ENCODE measurements at regions not wholly inside any gene's neighbourhood (a gene's known extent, or its start where the extent isn't known, plus 50 kb on each side); places are given as distances from the start of the nearest gene placed in this dataset.
"Not testable (repeated sequence)": the region's sequence is repeated elsewhere in the genome, so short reads cannot be mapped to it uniquely, and the experiment has no call there.

- POLR2A ChIA-PET = no interaction called here
- no peak for TF ChIP-seq CTCF (IDR thresholded peaks at IDR 0.05; ENCODE audit: low read depth, low read length)
- no peak overlapping the region for H3K27ac ChIP-seq (ENCODE audit: low read depth, low read length)
- peaks cover 4% of the 10 kb centered on the region for H3K9me3 ChIP-seq (ENCODE audit: control insufficient read depth, insufficient read depth, low read length)
- no peak for DNase-seq (ENCODE audit: low read depth, low spot score)
- no peaks in the 10 kb centered on the region for H3K27me3 ChIP-seq (ENCODE audit: control insufficient read depth, insufficient read depth, low read length)
- CTCF ChIA-PET = no interaction called here
- H3K4me3 ChIP-seq (ENCODE audit: low read depth, low read length) = no peak overlapping the region
These were observed 109.5 kb upstream of the EEF2KMT start for GRCh38 chr16:5207001-5207523.

- Histone ChIP-seq H3K27me3 (ENCODE audit: control insufficient read depth, insufficient read depth, low read length) (no peaks in the 10 kb centered on the region), H3K27ac (ENCODE audit: low read depth, low read length) (no peak overlapping the region), H3K9me3 (ENCODE audit: control insufficient read depth, insufficient read depth, low read length) (peaks cover 4% of the 10 kb centered on the region), H3K4me3 (ENCODE audit: low read depth, low read length) (no peak overlapping the region)
- POLR2A ChIA-PET = no interaction called here
- CTCF ChIA-PET = no interaction called here
- DNase-seq (ENCODE audit: low read depth, low spot score) = no peak
- no peak for TF ChIP-seq CTCF (IDR thresholded peaks at IDR 0.05; ENCODE audit: low read depth, low read length)
These were observed 108.9 kb upstream of the EEF2KMT start for GRCh38 chr16:5206331-5206990.

- no peak for DNase-seq (ENCODE audit: low read depth, low spot score)
- no peak for TF ChIP-seq CTCF (IDR thresholded peaks at IDR 0.05; ENCODE audit: low read depth, low read length)
- Histone ChIP-seq H3K4me3 (ENCODE audit: low read depth, low read length) (no peak overlapping the region), H3K9me3 (ENCODE audit: control insufficient read depth, insufficient read depth, low read length) (peaks cover 4% of the 10 kb centered on the region; the same call in 1 of the 2 replicates), H3K27ac (ENCODE audit: low read depth, low read length) (no peak overlapping the region), H3K27me3 (ENCODE audit: control insufficient read depth, insufficient read depth, low read length) (no peaks in the 10 kb centered on the region)
- ChIA-PET POLR2A (no interaction called here), CTCF (no interaction called here)
These were observed 107.9 kb upstream of the EEF2KMT start for GRCh38 chr16:5205361-5206040.

GRCh38 chr16:5203675-5204074 lies 106.1 kb upstream of the EEF2KMT start:
- H3K4me3 ChIP-seq (ENCODE audit: low read depth, low read length); POLR2A ChIA-PET; H3K27ac ChIP-seq (ENCODE audit: low read depth, low read length); H3K9me3 ChIP-seq (ENCODE audit: control insufficient read depth, insufficient read depth, low read length); DNase-seq (ENCODE audit: low read depth, low spot score); H3K27me3 ChIP-seq (ENCODE audit: control insufficient read depth, insufficient read depth, low read length); CTCF ChIA-PET: not testable (repeated sequence)

- Histone ChIP-seq H3K27ac (ENCODE audit: low read depth, low read length) (no peak overlapping the region), H3K9me3 (ENCODE audit: control insufficient read depth, insufficient read depth, low read length) (peaks cover 16% of the 10 kb centered on the region), H3K4me3 (ENCODE audit: low read depth, low read length) (no peak overlapping the region), H3K27me3 (ENCODE audit: control insufficient read depth, insufficient read depth, low read length) (no peaks in the 10 kb centered on the region)
- CTCF ChIA-PET = no interaction called here
- POLR2A ChIA-PET = no interaction called here
- DNase-seq (ENCODE audit: low read depth, low spot score) = no peak
- no peak for TF ChIP-seq CTCF (IDR thresholded peaks at IDR 0.05; ENCODE audit: low read depth, low read length)
These were observed 102.5 kb upstream of the EEF2KMT start for GRCh38 chr16:5200123-5200522.
